GM19035 (cell line): ENCODE measurements at regions not wholly inside any gene's neighbourhood (a gene's known extent, or its start where the extent isn't known, plus 50 kb on each side); places are given as distances from the start of the nearest gene placed in this dataset.

ENCODE experiments used
- ATAC-seq: cut with Tn5 transposase; IDR thresholded peaks from one replicate; pipeline ENCODE4 v1.9.1; 2021; ENCODE audit not compliant: unreplicated experiment

DNA sequence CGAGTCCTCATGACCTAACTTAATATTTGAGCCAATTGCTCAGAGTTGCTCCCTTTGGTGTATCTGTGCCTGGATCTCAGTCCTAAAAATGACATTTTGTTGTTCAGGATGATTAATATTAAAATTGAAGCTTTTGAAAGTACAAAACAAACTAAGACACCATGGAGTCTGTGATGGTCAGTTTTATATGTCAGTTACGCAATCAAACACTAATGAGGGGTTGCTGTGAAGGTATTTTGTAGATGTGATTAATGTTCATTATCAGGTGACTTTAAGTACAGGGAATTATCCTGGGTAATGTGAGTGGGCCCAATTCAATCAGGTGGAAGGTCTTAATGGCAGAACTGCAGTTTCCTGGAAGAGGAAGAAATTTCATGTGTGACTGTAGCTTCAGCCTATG, 546.7 kb downstream of the REEP3 start:
- ATAC-seq = no peak

DNA sequence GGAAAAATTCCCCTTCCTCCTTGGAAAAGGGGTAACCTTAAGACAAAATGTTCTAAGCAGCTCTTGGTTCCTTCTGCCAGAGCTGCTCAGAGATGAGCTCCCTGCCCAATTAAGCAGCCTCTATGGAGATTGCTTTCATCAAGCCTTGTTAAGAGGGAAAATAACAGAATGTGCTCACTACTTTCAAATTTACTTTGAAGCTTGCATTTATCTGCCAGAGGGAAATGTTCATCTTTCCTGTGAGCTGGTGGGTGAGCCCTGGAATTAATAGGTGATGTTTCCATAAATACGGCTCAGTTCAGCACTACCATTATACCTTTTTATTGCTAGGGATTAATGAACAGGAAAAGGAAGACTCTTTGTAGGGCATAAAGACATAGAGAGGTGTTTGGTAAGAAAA, 549.0 kb downstream of the REEP3 start:
- ATAC-seq = no peak

DNA sequence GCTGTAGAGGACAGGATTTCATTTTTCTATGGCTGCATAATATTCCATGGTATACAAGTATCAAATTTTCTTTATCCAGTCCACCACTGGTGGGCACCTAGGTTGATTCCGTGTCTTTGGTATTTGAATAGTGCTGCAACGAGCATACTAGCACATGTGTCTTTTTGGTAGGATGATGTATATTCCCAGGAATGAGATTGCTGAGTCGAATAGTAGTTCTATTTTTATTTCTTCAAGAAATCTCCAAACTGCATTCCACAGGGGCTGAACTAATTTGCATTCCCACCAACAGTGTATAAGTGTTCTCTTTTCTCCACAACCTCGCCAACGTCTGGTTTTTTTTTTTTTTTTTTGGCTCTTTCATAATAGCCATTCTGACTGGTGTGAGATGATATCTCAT, 550.0 kb downstream of the REEP3 start:
- no peak for ATAC-seq

DNA sequence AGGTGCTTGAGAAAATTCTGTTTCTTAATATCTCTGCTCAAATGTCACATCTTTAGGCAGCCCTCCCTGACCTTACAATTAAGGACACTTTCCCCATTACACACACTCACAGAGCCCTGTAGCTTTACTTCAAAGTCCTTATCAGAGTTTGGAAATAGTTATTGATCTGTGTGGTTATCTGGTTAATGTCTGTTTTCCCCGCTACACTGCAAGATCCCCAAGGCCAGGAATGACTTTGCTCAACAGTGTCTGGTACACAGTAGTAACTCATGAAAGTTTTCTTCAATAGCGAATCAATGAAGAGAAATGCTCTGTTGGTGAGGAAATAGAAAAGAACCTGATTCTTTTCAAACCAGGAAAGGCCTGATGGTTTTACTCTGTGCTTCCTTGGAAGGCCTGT, 554.4 kb downstream of the REEP3 start:
- no peak for ATAC-seq

DNA sequence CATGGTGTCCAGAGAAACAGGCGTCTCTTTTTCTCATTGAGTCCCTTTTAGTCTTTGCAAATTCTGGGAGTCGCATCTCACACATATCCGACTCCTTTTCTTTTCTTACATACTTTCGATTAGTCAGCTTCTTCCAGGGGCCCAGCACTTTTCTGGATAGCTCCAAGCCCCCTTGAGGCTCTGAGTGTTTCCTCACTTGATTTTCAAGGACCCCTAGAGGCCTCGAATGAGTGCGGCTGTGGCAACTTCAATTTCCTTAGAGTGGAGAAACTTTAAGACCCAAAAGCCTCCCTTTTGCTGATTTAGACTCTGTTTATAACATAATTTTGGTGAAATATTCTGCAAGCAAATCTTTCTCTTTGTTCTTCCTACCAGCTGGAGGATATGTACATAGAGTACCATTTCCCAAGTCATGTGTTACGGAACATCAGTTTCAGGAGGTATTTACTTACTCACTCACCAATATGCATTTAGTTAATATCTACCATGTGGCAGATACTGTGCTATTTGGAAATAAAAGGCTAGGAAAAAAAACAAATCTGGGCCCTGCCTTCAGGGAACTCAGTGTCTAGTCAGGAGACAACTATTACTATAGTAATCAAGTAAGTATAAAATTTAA, 555.2 kb downstream of the REEP3 start:
- no peak for ATAC-seq

DNA sequence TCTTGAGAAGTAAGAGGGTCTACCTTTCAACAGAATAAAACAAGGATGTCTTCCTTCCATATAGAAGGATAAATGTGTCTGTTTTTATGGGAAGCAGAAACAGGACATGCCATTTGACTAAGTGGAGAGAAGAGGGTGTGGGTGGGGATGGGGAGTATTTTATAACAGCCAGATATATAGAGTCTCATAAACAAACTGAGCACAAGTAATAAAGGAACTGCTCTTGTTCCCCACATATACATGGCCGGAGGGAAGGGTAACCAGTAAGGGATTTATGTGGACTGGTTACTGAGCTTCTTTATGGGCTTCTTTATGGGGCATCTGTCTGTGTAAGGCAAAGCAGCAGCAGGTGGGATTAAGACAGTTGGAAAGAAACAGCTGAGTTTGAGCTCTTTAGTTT, 558.1 kb downstream of the REEP3 start:
- ATAC-seq = no peak

DNA sequence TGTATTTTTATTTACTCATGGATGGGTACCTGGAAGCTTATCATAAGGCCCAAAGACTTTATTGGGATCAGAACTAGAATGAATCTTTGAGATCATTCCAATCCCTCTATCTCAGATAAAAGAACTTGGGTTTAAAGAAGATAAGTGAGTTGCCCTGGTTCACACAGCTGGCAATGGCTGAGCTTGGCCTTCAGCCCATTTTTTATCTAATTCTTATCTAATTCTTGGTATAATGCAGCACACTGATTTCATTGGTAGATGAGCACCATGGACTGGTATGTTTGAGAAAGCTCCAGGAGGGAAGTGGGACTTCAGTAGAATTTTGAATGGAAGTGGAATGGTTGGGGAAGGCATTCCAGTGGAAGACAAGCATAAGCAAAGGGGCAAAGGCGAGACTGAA, 558.9 kb downstream of the REEP3 start:
- ATAC-seq = no peak

DNA sequence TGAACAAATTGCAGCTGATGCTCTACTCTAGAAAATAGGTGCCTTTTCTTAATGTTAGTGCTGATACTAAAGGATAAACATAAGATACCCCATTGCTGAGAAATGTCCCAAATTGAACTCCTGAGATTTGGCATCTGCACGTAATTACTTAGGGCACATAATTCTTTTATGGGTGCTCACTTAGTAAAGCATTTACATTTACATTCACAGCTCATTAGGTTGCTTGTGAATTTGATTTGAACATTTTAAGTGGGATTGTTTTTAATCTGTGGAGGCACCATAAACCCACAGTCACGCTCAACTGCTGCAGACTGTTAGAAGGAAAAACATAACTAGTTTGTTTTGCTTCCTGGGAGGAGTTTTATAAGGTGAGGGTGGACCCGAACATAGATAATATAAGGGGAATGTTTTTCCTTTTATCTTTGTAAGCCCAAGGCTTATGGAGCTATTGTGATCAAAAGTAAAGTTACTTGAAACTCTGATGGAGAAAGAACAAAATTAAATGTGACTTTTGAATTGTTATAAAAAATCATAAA, 560.8 kb downstream of the REEP3 start:
- ATAC-seq = no peak

DNA sequence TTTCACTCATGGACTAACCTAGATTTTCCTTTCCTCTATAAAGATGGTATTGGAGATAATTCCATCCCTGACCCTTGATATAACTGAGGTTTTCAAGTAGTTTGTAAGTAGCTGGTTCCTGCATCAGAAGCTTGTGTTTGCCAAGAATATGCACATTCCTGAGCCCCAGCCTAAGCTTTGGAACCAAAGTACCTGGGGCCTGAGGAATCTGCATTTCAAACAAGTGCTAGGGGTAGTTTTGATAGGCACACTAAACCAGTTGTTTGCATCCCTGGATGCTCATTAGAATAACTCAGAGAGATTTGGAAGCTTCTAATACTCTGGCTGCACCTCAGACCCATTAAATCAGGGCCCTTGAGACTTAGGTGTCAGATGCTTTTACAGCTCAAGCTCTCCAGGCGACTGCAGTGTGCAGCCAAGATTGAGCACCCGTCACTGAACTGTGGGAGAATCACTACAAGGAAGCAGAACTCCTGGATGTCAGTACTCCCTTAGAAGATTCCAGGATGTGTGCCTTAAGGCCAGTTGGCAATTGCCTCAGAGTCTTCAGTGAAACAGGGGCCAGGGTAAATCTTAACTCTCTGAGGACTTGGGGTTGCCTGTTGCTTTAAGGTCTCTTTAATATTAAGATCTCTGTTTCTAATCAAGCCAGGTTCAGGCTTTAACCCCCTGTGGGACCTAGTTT, 565.0 kb downstream of the REEP3 start:
- no peak for ATAC-seq

DNA sequence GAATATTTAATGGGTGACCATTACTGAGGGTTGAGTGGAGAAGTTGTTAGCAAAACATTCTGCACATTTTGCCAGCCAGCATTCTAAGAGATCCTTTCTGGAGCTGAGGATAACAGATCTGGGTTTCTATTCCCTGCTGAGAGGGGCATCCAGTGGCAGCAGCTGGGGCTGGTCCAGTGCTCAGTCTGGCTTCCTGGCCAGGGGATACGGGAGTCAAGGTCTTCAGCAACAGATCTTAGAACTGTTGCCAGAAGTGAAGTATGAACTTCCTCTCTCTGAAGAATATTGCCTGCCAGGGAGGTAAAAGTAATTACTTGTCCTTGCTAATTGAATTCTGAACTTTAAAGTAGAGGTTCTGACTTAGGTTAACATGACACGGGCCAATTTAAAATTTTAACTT, 568.4 kb downstream of the REEP3 start:
- no peak for ATAC-seq

DNA sequence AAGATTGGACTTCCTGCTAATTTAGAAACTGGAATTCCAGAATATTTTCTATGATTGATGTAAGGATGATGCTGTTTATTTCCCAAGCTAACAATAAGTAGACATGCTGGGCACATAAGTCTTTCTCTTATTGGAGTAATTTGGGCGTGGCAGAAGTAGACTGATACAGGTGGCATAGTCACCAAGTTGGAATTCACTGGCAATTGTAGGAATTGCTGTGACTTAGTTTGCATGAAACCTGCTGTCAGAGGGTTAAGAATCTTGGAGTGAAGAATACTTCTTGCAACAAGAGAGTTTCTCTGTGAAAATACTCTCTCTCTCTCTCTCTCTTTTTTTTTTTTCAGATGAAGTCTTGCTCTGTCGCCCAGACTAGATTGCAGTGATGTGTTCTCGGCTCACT, 569.7 kb downstream of the REEP3 start:
- ATAC-seq = no peak

DNA sequence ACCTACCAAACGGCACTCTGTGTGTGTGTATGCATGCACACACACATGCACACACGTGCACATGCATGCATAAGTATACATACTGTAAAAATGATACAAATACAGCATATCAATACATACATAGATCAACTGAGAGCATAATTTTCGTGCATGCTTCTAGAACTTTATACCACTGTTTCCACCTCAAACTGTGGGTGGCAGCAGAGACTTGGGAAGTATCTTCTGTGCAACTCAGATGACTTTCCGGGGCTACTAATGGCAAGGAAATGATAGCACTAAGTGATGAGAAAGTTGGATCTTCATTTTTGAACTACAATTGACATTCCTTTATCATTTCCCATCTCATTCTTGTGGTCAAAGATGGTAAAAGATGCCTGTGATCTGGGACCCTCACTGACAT, 570.7 kb downstream of the REEP3 start:
- ATAC-seq = no peak

DNA sequence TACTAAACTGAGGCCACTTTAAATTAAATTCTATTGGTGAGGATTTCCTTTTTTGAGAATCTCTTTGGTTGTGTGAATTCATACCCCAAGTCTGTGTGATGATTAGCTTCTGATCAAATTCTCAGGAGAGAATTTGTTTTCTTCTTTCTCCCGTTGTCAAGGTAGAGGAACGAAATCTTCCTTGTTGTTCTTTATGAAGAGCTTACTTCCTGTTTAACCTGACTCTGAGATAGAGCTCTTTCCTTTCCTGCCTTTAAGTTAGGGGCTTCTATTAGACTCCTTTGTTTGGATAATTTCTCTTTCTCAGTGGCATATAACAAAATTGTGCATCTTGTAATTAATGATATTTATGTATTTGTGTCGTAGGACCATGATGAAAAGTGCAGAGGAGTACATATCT, 572.1 kb downstream of the REEP3 start:
- ATAC-seq = no peak

DNA sequence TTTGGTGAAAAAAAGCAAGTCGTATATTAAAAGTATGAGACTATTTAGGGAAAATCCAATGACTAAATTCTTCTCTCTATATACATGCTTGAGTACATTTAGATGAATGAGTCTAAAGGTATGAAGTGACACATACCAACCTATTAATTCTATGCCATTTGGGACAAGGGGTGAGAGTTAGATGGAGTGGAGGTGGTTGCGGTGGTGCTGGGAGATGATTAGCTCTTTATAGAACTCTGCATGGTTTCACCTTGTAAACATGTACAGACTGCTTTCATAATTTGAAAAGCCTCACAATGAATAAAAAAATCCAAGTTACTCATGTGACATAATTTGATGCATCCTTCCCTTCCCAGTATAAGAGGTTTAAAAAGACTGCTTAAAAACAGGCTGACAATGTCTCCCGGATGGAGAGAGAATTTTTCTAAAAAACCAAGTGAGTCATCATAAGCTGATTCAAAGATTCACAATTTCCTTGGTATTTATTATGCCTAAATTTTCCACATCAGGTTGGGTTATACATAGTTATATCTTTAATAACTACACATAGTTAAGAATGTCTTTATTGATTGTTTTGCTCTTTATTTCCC, 572.8 kb downstream of the REEP3 start:
- no peak for ATAC-seq

DNA sequence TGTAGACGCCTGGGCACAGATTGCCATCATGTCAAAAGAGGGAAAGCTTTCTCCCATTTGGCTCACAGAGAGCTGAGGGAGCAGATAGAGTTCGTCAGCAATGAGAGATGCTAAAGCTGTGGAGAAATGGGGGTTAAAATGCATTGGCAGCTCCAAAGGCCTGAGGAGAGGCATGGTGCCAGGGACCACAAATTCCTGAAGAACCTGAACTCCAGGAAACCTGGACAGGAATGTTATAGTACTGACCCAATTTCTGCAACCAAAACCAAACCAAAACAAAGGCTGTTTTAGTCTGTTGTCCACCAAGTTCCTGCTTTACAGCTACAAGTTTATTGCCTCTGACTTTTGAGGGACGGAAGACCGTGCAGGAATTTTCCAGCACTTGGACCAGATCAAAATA, 575.7 kb downstream of the REEP3 start:
- ATAC-seq = no peak

DNA sequence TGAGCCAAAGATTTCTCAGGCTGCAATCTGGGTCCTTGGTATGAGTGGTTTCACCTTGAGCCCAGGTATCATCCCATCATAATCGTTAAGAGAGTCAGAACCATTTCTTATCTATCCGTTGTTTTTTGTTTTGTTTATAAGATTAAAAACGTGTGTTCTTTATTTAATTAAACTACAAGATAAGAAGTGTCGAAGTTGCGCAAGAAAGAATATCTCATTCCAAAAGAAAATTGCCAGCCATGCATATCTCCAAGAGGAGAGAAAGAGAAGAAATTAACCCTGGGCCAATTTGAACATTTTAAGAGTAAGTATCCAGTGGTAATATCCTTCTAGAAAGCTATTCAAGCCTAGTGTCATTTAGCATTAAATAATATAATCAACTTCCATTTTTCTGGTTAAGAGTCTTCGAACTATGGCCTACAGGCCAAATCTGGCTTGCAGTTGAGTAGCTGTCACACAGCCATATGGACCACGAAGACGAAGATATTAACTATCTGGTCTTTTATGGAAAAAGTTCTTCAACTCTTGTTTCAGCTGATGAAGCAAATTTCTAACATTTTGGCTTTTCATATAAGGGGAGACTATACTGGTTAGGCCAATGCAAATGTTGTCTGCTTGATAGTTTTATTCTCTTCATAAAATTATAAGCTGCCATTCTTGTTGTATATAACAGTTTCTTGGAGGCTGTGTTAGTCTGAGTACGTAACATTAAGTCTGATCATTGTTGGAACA, 576.4 kb downstream of the REEP3 start:
- ATAC-seq = no peak

DNA sequence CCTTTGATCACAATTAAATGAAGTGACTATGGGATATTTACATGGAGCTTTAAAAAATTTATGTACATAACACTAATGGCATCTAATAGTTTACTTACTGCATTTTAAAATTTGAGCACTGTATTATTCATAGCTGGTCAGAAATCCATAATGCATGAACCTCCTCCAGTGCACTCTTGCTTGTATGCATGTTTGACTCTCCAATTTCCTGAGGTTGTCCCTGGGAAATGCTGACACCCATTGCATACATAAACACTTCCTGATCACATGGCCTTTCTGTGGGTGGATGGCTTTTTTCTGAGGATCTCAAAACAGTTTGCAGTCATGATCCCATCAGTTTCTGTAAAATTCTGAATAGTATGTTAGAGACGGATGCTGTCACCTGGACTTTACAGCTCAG, 577.8 kb downstream of the REEP3 start:
- no peak for ATAC-seq

DNA sequence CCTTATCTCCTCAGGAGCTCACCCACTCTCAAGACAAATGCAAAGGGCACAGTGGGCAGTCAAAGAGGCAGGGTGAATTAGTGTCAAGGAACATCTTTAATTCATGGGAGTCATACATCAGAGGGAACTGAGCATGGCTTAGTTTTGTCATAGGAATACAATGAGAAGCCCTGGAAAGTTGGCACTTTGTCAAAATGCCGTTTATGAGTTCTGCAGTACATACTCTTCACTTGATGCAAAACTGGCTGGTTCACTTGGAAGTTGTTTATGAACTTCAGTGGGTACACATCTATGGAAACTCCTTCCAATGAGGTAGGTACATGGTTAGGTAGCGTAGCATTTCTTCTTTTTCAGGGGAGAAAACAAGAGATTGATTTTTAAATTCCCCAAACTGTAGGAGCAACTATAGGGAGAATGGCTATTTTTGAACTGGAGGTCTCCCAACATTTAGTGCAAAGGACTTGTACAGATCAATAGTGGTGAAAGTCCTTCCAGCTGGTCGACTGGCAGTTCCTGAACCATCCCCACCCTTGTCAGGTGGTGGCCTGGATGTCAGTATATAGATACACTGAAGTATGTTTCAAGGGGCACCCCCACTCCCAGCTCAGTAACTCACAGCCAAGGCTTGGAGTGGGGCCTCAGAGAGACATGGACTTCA, 580.5 kb downstream of the REEP3 start:
- ATAC-seq = no peak

DNA sequence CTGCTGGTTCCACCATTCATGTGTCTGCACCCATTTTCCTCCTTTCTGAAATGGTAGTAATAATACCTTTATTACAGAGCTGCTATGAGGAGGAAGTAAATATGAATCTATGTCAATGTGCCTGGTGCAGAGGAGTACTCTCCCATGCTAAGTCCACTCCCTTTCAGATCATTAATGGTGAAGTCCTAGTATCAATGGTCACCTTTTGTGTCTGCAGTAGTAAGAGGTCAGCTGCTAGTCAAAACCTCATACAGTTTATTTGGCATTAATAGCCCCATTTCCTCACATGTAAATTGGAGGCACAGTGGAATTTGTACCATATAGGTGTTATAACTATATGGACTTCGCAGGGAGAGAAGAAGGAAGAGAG, 581.0 kb downstream of the REEP3 start:
- ATAC-seq = no peak

DNA sequence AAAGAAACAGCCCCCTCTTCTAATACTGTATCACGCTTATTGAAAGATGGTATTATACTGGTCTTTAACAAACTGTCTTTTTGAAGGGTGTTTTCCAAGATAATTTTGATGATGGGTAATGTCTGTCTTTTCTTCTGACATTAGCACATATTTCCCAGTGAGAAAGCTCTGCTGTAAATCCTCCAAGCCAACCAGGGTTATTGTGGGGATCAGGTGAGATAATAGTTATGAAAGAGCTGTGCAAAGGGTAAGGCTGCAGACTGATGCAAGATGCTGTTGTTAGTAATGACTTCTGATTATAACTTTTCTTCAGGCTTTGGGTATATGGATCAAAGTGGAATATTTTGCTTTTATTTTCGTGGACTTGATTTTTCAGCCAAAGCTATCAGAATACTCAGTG, 581.7 kb downstream of the REEP3 start:
- no peak for ATAC-seq

DNA sequence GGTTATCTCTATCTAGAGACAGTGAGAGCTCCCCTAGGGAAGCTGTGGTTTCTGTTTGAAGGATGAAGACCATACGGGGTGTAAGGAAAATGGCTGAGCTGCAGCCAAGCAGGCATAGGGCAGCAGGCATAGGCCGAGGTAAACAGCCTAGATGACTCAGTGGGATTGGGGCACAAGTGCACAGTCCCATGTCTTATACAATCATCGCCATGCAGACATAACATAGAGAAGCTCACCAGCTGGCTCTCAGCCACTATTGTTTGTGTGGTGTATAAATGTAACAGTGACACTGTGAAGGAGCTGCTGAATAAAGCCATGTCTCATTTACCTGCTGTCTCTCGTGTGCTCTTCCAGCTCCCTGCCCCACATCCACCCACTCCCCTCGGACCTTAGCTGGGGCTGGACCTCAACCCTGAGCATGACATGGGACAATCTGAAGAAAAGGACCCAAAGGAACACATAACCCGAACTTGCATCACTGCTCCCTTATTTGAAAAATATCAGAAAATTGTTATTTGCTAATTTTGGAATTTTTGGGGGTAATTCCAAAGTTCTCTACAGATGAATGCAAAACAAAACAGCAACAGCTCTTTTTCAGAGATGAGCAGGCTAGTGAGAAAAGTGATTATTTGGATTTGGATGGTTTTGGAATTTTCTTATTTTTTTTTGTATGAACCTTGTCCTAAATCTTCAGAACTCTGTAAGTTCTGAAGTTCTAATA, 582.7 kb downstream of the REEP3 start:
- no peak for ATAC-seq
